Naive thymus-derived CD4-positive, alpha-beta T cell (primary cell): ENCODE measurements at regions not wholly inside any gene's neighbourhood (a gene's known extent, or its start where the extent isn't known, plus 50 kb on each side); places are given as distances from the start of the nearest gene placed in this dataset.

Source experiments
- ATAC-seq: fragments of 150-1000 bp; cut with Tn5 transposase; 2 replicates; pipeline ENCODE4 v1.10.0; 2021; ENCODE audit warnings: mild to moderate bottlenecking, moderate library complexity
- CTCF ChIA-PET: fragments of 350-600 bp; sonication (Branson Sonifier 250); formaldehyde crosslinking; loops from one replicate; lab custom pipeline; 2021; ENCODE audit warnings: antibody characterized with exemption; lab: Charles Lee
- POLR2A ChIA-PET: fragments of 350-600 bp; sonication (Branson Sonifier 250); formaldehyde crosslinking; loops from one replicate; lab custom pipeline; 2021; ENCODE audit warnings: antibody characterized with exemption, inconsistent platforms; lab: Charles Lee
- DNase-seq, 9 donors: peaks; one replicate each; pipeline versions ENCODE4 v3.0.0 to v3.0.0-alpha.2; 2020 to 2022; ENCODE audit warnings: mixed read lengths in 1 of 9
- H3K27ac ChIP-seq: one replicate; pipeline ENCODE4 v1.7.0; 2013; ENCODE audit warnings: mild to moderate bottlenecking, low read depth, low read length, moderate library complexity
- H3K27me3 ChIP-seq, 2 donors: one replicate each; pipeline ENCODE4 v1.7.0; 2013; ENCODE audit warnings: low read length in 2 of 2, mild to moderate bottlenecking in 2 of 2, moderate library complexity in 2 of 2; ENCODE audit not compliant: control insufficient read depth in 2 of 2, insufficient read depth in 2 of 2
- H3K36me3 ChIP-seq, 3 experiments: 1 replicate in 2 of 3; 2 replicates in 1 of 3; pipeline ENCODE4 v1.7.0; 2013; ENCODE audit warnings: low read length in 3 of 3, mild to moderate bottlenecking in 3 of 3, moderate library complexity in 1 of 3; ENCODE audit not compliant: insufficient read depth in 3 of 3, control insufficient read depth in 2 of 3
- H3K4me1 ChIP-seq, 2 donors: one replicate each; pipeline ENCODE4 v1.7.0; 2013; ENCODE audit warnings: low read length in 2 of 2, mild to moderate bottlenecking in 2 of 2, moderate library complexity in 1 of 2; ENCODE audit not compliant: control insufficient read depth in 2 of 2, insufficient read depth in 2 of 2
- H3K4me3 ChIP-seq: 2 replicates; pipeline ENCODE4 v1.7.0; 2013; ENCODE audit warnings: mild to moderate bottlenecking, low read length
- H3K9me3 ChIP-seq, 3 experiments: 1 replicate in 2 of 3; 2 replicates in 1 of 3; pipeline ENCODE4 v1.7.0; 2013; ENCODE audit warnings: low read length in 3 of 3; ENCODE audit not compliant: control insufficient read depth in 2 of 3
- H3K27ac Mint-ChIP-seq, 9 donors: one replicate each; pipeline ENCODE4 v1.8.0; 2020 to 2022; ENCODE audit warnings: mixed read lengths in 9 of 9, mild to moderate bottlenecking in 8 of 9, moderate library complexity in 5 of 9, inconsistent platforms in 2 of 9
- H3K27me3 Mint-ChIP-seq, 5 donors: one replicate each; pipeline ENCODE4 v1.8.0; 2021 to 2022; ENCODE audit warnings: mixed read lengths in 5 of 5, mild to moderate bottlenecking in 1 of 5
- H3K36me3 Mint-ChIP-seq, 5 donors: one replicate each; pipeline ENCODE4 v1.8.0; 2020 to 2022; ENCODE audit warnings: mixed read lengths in 5 of 5, mild to moderate bottlenecking in 3 of 5, inconsistent platforms in 1 of 5
- H3K4me1 Mint-ChIP-seq, 7 donors: one replicate each; pipeline ENCODE4 v1.8.0; 2020 to 2022; ENCODE audit warnings: mixed read lengths in 7 of 7, mild to moderate bottlenecking in 3 of 7, inconsistent platforms in 1 of 7
- H3K4me3 Mint-ChIP-seq, 10 donors: one replicate each; pipeline ENCODE4 v1.8.0; 2020 to 2022; ENCODE audit warnings: mild to moderate bottlenecking in 10 of 10, mixed read lengths in 10 of 10, moderate library complexity in 6 of 10, inconsistent platforms in 2 of 10
- H3K9me3 Mint-ChIP-seq, 11 donors: one replicate each; pipeline ENCODE4 v1.8.0; 2020 to 2022; ENCODE audit warnings: mixed read lengths in 11 of 11, mild to moderate bottlenecking in 4 of 11, inconsistent platforms in 1 of 11, moderate library complexity in 1 of 11
- intact Hi-C, 2 donors: fragments of 100-400 bp; cut with micrococcal nuclease; formaldehyde crosslinking; loops; one replicate each; pipeline ENCODE4 v1.15.1; 2023

GRCh38 chr2:196324211-196324610 is 152.8 kb upstream of the STK17B start:
- CTCF ChIA-PET, result no interaction called here
- POLR2A ChIA-PET, result no interaction called here
- H3K27me3 Mint-ChIP-seq, result peaks cover 0 to 44% (median 5%) of the 10 kb centered on the region in 5 donors
- intact Hi-C loops, result no loop called here
- Histone ChIP-seq H3K36me3 (no peaks in the 10 kb centered on the region), H3K9me3 (no peaks in the 10 kb centered on the region), H3K27ac (no peak overlapping the region), H3K4me3 (no peak overlapping the region), H3K27me3 (no peaks in the 10 kb centered on the region), H3K4me1 (no peaks in the 10 kb centered on the region)
- no peaks in the 10 kb centered on the region for H3K4me1 Mint-ChIP-seq
- no peak overlapping the region for H3K27ac Mint-ChIP-seq
- no peak overlapping the region for H3K4me3 Mint-ChIP-seq
- H3K36me3 Mint-ChIP-seq, result no peaks in the 10 kb centered on the region
- ATAC-seq (no peak), DNase-seq (no peak)
- no peaks in the 10 kb centered on the region for H3K9me3 Mint-ChIP-seq

GRCh38 chr2:196328088-196328680 is 156.8 kb upstream of the STK17B start:
- no peaks in the 10 kb centered on the region for H3K36me3 Mint-ChIP-seq

GRCh38 chr2:196329959-196330358 is 158.6 kb upstream of the STK17B start:
- no peak overlapping the region for H3K4me3 Mint-ChIP-seq
- ATAC-seq, result no peak

More at GRCh38 chr2:196328088-196328680, 156.8 kb upstream of the STK17B start:
- ATAC-seq (no peak), DNase-seq (no peak)
- no peaks in the 10 kb centered on the region for H3K9me3 ChIP-seq
- H3K27ac Mint-ChIP-seq, result no peak overlapping the region
- no peaks in the 10 kb centered on the region for H3K36me3 ChIP-seq
- no peak overlapping the region for H3K27ac ChIP-seq
- peaks cover 0 to 54% (median 5%) of the 10 kb centered on the region in 5 donors for H3K27me3 Mint-ChIP-seq
- H3K4me3 Mint-ChIP-seq, result no peak overlapping the region
- no peaks in the 10 kb centered on the region for H3K27me3 ChIP-seq
- no peaks in the 10 kb centered on the region for H3K9me3 Mint-ChIP-seq
- ChIA-PET CTCF (interaction anchor here (1.7 kb wide), 1 partner anchor 9 kb away, joined by 8 read pairs; no protein-coding TSS in a partner anchor), POLR2A (no interaction called here)
- no peak overlapping the region for H3K4me3 ChIP-seq
- no peaks in the 10 kb centered on the region for H3K4me1 ChIP-seq
- H3K4me1 Mint-ChIP-seq, result no peaks in the 10 kb centered on the region
- intact Hi-C loops, result no loop called here

GRCh38 chr2:196330645-196331044 is 159.3 kb upstream of the STK17B start:
- Histone ChIP-seq H3K9me3 (no peaks in the 10 kb centered on the region), H3K27ac (no peak overlapping the region), H3K4me3 (no peak overlapping the region), H3K4me1 (no peaks in the 10 kb centered on the region), H3K27me3 (no peaks in the 10 kb centered on the region), H3K36me3 (no peaks in the 10 kb centered on the region)
- Mint-ChIP-seq H3K27ac (no peak overlapping the region), H3K4me1 (no peaks in the 10 kb centered on the region), H3K4me3 (no peak overlapping the region), H3K9me3 (no peaks in the 10 kb centered on the region), H3K36me3 (no peaks in the 10 kb centered on the region), H3K27me3 (peaks cover 0 to 43% (median 1%) of the 10 kb centered on the region in 5 donors)
- no peak for DNase-seq
- POLR2A ChIA-PET, result interaction anchor here (1.2 kb wide), 1 partner anchor 85 kb away, joined by 3 read pairs; no protein-coding TSS in a partner anchor
- CTCF ChIA-PET, result no interaction called here
- intact Hi-C loops, result loop anchor here in 1 of 2 donors (10.0 kb wide), 1 partner anchor 666 kb away; no protein-coding TSS in a partner anchor
- no peak for ATAC-seq

More at GRCh38 chr2:196329959-196330358, 158.6 kb upstream of the STK17B start:
- H3K4me1 Mint-ChIP-seq, result no peaks in the 10 kb centered on the region
- no peak overlapping the region for H3K27ac Mint-ChIP-seq
- no peak for DNase-seq
- intact Hi-C loops, result loop anchor here in 1 of 2 donors (10.0 kb wide), 1 partner anchor 665 kb away; no protein-coding TSS in a partner anchor
- no peak overlapping the region for H3K27ac ChIP-seq
- no peaks in the 10 kb centered on the region for H3K27me3 ChIP-seq
- H3K36me3 ChIP-seq, result no peaks in the 10 kb centered on the region
- peaks cover 0 to 44% (median 0%) of the 10 kb centered on the region in 5 donors for H3K27me3 Mint-ChIP-seq
- ChIA-PET POLR2A (interaction anchor here (1.2 kb wide), 1 partner anchor 84 kb away, joined by 3 read pairs; no protein-coding TSS in a partner anchor), CTCF (interaction anchor here (0.7 kb wide), 1 partner anchor 34 kb away, joined by 3 read pairs; no protein-coding TSS in a partner anchor)
- H3K4me1 ChIP-seq, result no peaks in the 10 kb centered on the region
- no peaks in the 10 kb centered on the region for H3K9me3 Mint-ChIP-seq
- H3K4me3 ChIP-seq, result no peak overlapping the region
- no peaks in the 10 kb centered on the region for H3K9me3 ChIP-seq
- no peaks in the 10 kb centered on the region for H3K36me3 Mint-ChIP-seq

GRCh38 chr2:196331143-196331542 is 159.8 kb upstream of the STK17B start:
- H3K36me3 ChIP-seq, result no peaks in the 10 kb centered on the region
- H3K27ac ChIP-seq, result no peak overlapping the region
- no peaks in the 10 kb centered on the region for H3K9me3 Mint-ChIP-seq
- H3K27ac Mint-ChIP-seq, result no peak overlapping the region
- ATAC-seq, result no peak
- H3K4me3 ChIP-seq, result no peak overlapping the region
- POLR2A ChIA-PET, result no interaction called here
- H3K9me3 ChIP-seq, result no peaks in the 10 kb centered on the region
- intact Hi-C loops, result loop anchor here in 1 of 2 donors (10.0 kb wide), 1 partner anchor 666 kb away; no protein-coding TSS in a partner anchor
- H3K36me3 Mint-ChIP-seq, result no peaks in the 10 kb centered on the region
- no peak for DNase-seq
- peaks cover 0 to 38% (median 6%) of the 10 kb centered on the region in 5 donors for H3K27me3 Mint-ChIP-seq
- no peaks in the 10 kb centered on the region for H3K27me3 ChIP-seq
- no peaks in the 10 kb centered on the region for H3K4me1 Mint-ChIP-seq
- CTCF ChIA-PET, result no interaction called here
- H3K4me3 Mint-ChIP-seq, result no peak overlapping the region
- no peaks in the 10 kb centered on the region for H3K4me1 ChIP-seq

- H3K4me3 Mint-ChIP-seq, result no peak overlapping the region
- Histone ChIP-seq H3K4me3 (no peak overlapping the region), H3K9me3 (no peaks in the 10 kb centered on the region), H3K4me1 (no peaks in the 10 kb centered on the region), H3K36me3 (no peaks in the 10 kb centered on the region), H3K27ac (no peak overlapping the region), H3K27me3 (no peaks in the 10 kb centered on the region)
- intact Hi-C loops, result loop anchor here in 1 of 2 donors (10.0 kb wide), 1 partner anchor 667 kb away; no protein-coding TSS in a partner anchor
- H3K27ac Mint-ChIP-seq, result no peak overlapping the region
- DNase-seq, result no peak
- no peaks in the 10 kb centered on the region for H3K36me3 Mint-ChIP-seq
- H3K4me1 Mint-ChIP-seq, result peaks cover 0 to 5% (median 0%) of the 10 kb centered on the region in 7 donors
- no peaks in the 10 kb centered on the region for H3K9me3 Mint-ChIP-seq
- ChIA-PET POLR2A (no interaction called here), CTCF (no interaction called here)
- ATAC-seq, result no peak
- peaks cover 0 to 32% (median 6%) of the 10 kb centered on the region in 5 donors for H3K27me3 Mint-ChIP-seq
These were observed 160.5 kb upstream of the STK17B start for GRCh38 chr2:196331851-196332250.
